Osteocyte (in vitro differentiated cells): ENCODE measurements at regions not wholly inside any gene's neighbourhood (a gene's known extent, or its start where the extent isn't known, plus 50 kb on each side); places are given as distances from the start of the nearest gene placed in this dataset.

Experiments
- DNase-seq: peaks from one replicate; pipeline ENCODE4 v3.0.0; 2021; ENCODE audit warnings: mixed read lengths; ENCODE audit not compliant: unreplicated experiment; ENCODE audit errors: extremely low spot score
- H3K27ac Mint-ChIP-seq: one replicate; pipeline ENCODE4 v1.8.0; 2021; ENCODE audit warnings: mild to moderate bottlenecking, mixed read lengths; ENCODE audit not compliant: unreplicated experiment
- H3K27me3 Mint-ChIP-seq: one replicate; pipeline ENCODE4 v1.8.0; 2021; ENCODE audit warnings: mixed read lengths; ENCODE audit not compliant: unreplicated experiment
- H3K36me3 Mint-ChIP-seq: one replicate; pipeline ENCODE4 v1.8.0; 2021; ENCODE audit warnings: mixed read lengths; ENCODE audit not compliant: unreplicated experiment
- H3K4me1 Mint-ChIP-seq: one replicate; pipeline ENCODE4 v1.8.0; 2021; ENCODE audit warnings: mixed read lengths; ENCODE audit not compliant: unreplicated experiment
- H3K4me3 Mint-ChIP-seq: one replicate; pipeline ENCODE4 v1.8.0; 2021; ENCODE audit warnings: mild to moderate bottlenecking, moderate library complexity, mixed read lengths; ENCODE audit not compliant: unreplicated experiment
- H3K9me3 Mint-ChIP-seq: one replicate; pipeline ENCODE4 v1.8.0; 2021; ENCODE audit warnings: mixed read lengths; ENCODE audit not compliant: unreplicated experiment
- TF ChIP-seq, protein P1 (sequence below): fragments of 200-600 bp; sonication (generic); IDR thresholded peaks from 2 replicates; pipeline ENCODE4 v1.5.0; 2021; ENCODE audit warnings: antibody characterized with exemption, mild to moderate bottlenecking, moderate library complexity

DNA sequence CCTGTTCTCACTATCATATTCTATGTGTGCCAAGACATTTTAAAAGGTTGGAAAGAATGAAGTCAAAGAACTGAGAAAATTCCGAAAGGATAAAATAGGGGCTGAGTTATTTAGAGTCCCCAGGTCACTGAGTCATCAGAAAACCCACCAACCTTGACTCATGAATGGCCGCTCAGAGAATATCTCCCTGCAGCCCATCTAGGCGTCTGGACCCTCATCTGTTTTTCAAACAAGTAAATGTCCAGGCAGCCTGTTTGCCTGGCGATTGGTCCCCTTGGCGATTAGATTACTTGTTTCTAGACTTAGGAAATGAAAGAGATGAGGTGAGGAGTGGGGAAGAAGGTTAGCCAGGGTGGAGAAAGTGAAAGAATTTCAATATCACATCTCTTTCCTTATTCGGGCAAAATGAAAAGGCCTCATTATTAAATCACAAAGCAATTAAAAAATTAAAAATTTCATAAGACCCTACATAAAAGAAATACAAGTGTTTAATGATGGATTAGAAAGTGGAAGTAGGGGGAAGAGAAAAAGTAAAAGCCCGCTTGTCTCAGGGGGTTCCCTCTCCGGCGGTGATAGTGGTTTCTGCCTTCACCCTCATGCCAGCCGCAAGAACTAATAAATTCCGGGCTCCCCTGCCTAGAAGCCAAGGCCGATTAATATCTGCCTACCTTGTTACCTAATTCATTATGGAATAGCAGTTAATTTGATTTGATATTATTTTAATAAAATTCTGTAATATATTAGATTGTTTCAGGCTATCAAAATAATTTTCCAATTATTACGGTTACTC is 415.9 kb downstream of the BCL11B start:
- Mint-ChIP-seq H3K4me1 (no peaks in the 10 kb centered on the region), H3K27ac (no peak overlapping the region), H3K27me3 (peaks cover 5% of the 10 kb centered on the region)

DNA sequence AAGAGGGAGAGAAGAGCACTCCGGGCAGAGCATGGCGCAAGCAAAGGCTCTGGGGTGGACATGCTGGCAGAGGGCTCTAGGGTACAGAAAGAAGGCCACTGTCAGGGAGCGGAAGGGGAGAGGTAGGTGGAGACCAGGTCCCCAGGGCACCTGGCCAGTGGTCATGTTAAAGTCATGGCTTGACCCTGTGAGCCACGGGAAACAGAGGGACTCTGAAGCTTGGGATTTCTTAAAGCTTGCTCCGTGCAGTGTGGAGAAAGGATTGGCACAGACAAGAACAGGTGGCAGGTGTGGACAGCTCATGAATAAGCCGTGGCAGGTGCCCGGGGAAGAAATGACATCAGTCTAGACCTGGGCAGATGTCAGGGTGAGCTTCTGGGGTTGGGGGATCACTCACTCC is 413.8 kb downstream of the BCL11B start:
- no peak for DNase-seq
- Mint-ChIP-seq H3K4me1 (no peaks in the 10 kb centered on the region), H3K36me3 (no peaks in the 10 kb centered on the region), H3K27me3 (peaks cover 5% of the 10 kb centered on the region), H3K4me3 (no peak overlapping the region), H3K27ac (no peak overlapping the region), H3K9me3 (no peaks in the 10 kb centered on the region)
- TF ChIP-seq, protein P1, sequence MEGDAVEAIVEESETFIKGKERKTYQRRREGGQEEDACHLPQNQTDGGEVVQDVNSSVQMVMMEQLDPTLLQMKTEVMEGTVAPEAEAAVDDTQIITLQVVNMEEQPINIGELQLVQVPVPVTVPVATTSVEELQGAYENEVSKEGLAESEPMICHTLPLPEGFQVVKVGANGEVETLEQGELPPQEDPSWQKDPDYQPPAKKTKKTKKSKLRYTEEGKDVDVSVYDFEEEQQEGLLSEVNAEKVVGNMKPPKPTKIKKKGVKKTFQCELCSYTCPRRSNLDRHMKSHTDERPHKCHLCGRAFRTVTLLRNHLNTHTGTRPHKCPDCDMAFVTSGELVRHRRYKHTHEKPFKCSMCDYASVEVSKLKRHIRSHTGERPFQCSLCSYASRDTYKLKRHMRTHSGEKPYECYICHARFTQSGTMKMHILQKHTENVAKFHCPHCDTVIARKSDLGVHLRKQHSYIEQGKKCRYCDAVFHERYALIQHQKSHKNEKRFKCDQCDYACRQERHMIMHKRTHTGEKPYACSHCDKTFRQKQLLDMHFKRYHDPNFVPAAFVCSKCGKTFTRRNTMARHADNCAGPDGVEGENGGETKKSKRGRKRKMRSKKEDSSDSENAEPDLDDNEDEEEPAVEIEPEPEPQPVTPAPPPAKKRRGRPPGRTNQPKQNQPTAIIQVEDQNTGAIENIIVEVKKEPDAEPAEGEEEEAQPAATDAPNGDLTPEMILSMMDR: no peak

More for the DNA sequence above, 415.9 kb downstream of the BCL11B start:
- TF ChIP-seq, protein P1: no peak
- no peak overlapping the region for H3K4me3 Mint-ChIP-seq
- H3K9me3 Mint-ChIP-seq: no peaks in the 10 kb centered on the region
- no peaks in the 10 kb centered on the region for H3K36me3 Mint-ChIP-seq
- DNase-seq: no peak

DNA sequence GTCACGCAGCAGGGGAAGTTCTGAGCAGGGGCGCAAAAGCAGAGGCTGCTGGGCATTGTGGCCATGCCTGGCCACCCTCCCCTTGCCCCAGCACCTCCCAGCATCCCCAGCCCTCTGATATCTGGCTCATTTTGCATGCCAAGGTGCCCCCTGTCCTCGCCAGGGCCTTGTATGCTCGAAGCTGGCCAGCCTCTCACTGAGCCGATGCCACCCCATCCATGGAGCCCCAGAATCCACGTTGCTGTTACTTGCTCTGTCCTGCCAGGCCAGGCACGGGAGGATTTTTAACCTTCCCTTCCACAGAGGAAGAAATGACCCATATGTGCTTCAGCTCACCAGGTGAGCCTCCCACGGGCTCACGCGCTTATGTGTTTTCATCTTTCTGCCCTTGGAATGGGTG is 413.4 kb downstream of the BCL11B start:
- DNase-seq: no peak
- H3K27ac Mint-ChIP-seq: no peak overlapping the region
- H3K4me3 Mint-ChIP-seq: no peak overlapping the region
- no peaks in the 10 kb centered on the region for H3K4me1 Mint-ChIP-seq
- H3K36me3 Mint-ChIP-seq: no peaks in the 10 kb centered on the region
- H3K9me3 Mint-ChIP-seq: no peaks in the 10 kb centered on the region
- H3K27me3 Mint-ChIP-seq: peaks cover 5% of the 10 kb centered on the region
- TF ChIP-seq, protein P1: no peak

DNA sequence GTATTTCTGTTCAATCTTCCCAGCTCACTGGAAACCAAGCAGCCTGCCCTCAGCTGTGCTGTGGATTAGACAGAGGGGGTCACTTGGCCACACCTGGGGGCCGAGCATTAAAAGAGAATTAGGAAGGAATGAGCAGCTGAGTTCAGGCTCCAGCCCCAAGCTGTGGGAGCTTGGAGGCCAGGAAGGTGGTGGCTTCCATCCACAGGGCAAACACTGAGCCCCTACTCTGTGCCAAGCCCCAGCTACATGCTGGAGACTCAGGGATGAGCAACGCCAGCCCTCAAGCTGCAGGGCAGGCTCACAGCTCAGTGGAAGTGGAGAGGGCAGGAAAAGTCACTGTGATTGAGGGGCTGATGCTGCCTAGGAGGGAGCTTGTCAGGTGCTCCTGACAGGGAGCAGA is 412.7 kb downstream of the BCL11B start:
- no peak for DNase-seq
- Mint-ChIP-seq H3K4me1 (no peaks in the 10 kb centered on the region), H3K36me3 (no peaks in the 10 kb centered on the region), H3K4me3 (no peak overlapping the region), H3K27me3 (peaks cover 3% of the 10 kb centered on the region), H3K27ac (no peak overlapping the region), H3K9me3 (no peaks in the 10 kb centered on the region)
- TF ChIP-seq, protein P1: no peak

GRCh38 chr14:98864211-98864610 is 407.8 kb downstream of the BCL11B start:
- TF ChIP-seq, protein P1: no peak
- H3K4me1 Mint-ChIP-seq: no peaks in the 10 kb centered on the region
- H3K27me3 Mint-ChIP-seq: no peaks in the 10 kb centered on the region
- H3K36me3 Mint-ChIP-seq: no peaks in the 10 kb centered on the region
- H3K27ac Mint-ChIP-seq: no peak overlapping the region
- H3K9me3 Mint-ChIP-seq: no peaks in the 10 kb centered on the region
- no peak for DNase-seq
- no peak overlapping the region for H3K4me3 Mint-ChIP-seq
